Right renal pelvis (tissue), 4 donors: ENCODE measurements at regions not wholly inside any gene's neighbourhood (a gene's known extent, or its start where the extent isn't known, plus 50 kb on each side); places are given as distances from the start of the nearest gene placed in this dataset.
"Not testable (repeated sequence)": the region's sequence is repeated elsewhere in the genome, so short reads cannot be mapped to it uniquely, and the experiment has no call there.

ENCODE experiments used
- DNase-seq, 4 donors: peaks; one replicate each; pipeline ENCODE4 v3.0.0-alpha.2; 2013; ENCODE audit warnings: low read depth in 4 of 4, low spot score in 3 of 4, missing footprints in 1 of 4

GRCh38 chr4:77220828-77221613 lies 64.0 kb downstream of the CCNG2 start:
- peak in 3 of 4 donors; percentile 23 to 26 (median 23) for DNase-seq

DNA sequence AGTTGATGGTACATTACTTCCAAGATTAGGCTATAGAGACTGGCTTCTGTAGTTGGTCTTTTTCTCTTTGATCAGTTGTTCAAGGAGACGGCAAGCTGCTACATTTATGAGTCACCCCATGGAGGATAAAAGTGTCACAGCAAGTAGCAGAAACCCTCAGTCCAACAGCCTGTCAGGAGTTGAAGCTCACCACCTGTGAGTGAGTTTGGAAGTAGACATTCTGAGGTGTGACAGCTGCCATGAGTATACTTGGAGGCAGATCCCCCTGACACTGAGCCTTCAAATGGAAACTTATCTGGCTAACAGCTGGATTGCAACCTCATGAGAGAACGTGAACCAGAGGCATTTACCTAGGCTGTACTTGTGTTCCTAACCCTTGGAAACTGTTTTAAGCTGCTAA lies 68.0 kb downstream of the CCNG2 start:
- peak in 3 of 4 donors; percentile 16 to 29 (median 28) for DNase-seq

- DNase-seq: no peak
Measured at GRCh38 chr4:77226939-77227705, 70.1 kb downstream of the CCNG2 start.

DNA sequence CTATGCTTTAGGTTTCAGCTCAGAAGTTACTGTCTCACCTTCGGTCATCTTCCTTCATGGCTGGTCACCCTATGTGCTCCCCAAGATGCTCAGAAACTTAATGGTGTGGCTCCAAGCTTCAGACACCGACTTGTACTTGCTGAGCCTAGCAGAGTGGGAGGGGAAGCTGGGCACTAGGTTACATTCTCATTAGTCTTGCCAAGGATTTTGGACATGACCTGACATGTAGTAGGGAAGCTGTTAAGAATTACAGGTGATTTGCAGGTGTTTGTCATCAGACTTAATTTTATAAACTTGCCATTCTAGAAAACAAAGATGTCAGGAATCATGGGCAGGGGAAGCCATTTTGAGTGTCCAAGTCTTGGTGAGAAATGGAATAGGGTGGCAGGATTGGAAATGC lies 72.4 kb downstream of the CCNG2 start:
- no peak for DNase-seq

GRCh38 chr4:77232653-77233052 lies 75.6 kb downstream of the CCNG2 start:
- DNase-seq: no peak

DNA sequence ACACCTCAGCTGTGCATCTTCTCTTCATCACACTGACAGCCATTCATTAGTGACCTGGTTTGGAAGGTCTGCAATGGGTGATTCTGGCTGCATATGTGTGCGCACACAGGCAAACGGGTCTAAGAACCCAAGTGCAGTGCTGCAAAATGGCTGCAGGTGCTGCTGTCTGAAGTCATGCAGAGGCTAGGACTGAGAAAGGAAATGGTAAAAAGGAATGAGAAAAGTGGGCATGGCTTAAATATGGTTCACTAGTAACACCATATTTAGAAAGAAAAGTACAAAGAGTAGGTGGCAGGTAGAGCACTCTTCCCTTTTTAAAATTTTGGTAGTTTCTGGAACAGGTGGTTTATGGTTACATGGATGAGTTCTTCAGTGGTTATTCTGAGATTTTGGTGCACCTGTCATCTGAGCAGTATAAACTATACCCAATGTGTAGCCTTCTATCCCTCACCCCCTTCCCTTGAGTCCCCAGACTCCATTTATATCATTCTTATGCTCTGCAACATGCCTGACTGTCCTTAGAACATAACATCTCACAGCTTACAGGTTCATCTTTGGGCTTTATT lies 78.4 kb downstream of the CCNG2 start:
- DNase-seq: no peak

DNA sequence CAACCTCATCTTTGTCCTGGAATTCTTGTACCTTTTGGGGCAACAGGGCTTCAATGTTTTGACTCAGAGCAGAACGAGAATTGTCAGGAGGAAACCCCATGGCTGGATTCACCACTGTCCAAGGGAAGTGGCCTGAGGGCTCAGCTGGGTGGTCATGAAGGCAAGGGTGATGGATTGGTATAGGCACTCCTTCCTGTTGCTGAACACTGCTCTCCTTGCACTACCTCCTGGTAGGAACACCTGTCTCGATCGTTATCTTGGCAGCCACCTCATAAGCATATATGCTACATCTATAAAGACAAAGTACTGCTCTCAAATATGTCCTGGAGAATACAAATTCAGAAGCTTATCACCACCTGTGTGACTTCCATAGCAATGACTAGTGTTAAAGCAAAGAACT lies 79.8 kb downstream of the CCNG2 start:
- DNase-seq: no peak

DNA sequence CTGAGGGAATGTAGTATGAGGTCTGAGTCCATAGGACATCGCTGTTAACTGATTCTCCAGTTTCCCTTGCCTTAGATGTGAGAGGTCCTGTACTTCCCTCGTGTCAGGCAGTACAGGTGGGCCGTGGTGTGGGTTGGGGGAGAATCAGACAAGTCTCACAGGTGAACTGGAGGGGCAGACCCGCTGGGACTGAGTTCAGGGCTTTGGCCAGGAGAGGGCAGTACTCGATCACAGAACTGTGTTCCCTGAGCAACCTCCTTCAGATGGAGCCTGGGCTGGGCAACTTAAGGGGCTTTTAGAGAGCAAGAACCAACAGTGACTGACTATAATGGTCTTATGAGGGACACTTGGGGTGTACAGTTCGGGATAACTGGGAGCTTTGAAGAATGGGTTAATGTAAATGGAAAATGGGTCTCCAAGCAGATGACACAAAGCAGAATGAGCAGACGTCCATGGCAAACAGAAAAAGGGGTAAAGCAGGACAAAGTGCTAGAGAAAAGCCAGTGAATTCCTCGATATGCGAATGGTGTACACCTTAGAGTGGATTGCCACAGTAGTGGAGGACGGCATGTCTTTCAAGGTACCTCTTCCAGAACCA lies 83.6 kb downstream of the CCNG2 start:
- peak; percentile 34 to 49 (median 37) for DNase-seq

GRCh38 chr4:77248805-77249204 lies 91.8 kb downstream of the CCNG2 start:
- DNase-seq: no peak

GRCh38 chr4:77251751-77252150 lies 94.7 kb downstream of the CCNG2 start:
- DNase-seq: no peak

DNA sequence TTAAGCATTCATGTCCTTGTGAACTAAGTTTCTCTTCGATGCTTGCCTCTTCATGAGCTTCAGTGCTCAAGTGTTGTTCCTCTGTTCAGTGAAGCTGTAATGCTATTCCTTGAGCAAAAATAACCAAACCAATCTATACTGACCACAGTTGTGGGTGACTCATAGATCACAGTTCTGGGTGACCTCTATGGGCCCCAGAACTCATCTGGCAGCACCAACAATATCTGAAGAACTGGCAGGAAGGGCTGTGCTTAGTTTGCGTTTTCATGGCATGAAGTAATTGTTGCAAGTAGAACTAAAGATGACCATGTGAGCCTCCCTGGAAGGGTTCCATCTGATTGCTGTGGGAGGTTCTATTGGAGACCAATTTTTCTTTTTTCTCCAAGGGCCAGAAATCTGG lies 106.2 kb downstream of the CCNG2 start:
- DNase-seq: no peak

DNA sequence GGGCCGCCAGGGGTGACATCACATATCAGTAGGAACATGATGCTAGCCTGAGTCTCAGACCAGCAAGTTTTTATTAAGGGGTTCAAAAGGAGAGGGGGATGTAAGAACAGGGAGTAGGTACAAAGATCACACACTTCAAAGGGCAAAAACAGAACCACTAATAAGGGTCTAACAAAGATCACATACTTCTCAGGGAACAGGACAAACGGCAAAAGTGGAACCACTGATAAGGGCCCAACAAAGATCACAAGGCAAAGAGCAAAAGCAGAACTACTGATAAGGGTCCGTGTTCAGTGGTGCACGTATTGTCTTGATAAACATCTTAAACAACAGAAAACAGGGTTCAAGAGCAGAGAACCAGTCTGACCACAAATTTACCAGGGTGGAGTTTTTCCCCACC lies 107.0 kb downstream of the CCNG2 start:
- DNase-seq: not testable (repeated sequence)

DNA sequence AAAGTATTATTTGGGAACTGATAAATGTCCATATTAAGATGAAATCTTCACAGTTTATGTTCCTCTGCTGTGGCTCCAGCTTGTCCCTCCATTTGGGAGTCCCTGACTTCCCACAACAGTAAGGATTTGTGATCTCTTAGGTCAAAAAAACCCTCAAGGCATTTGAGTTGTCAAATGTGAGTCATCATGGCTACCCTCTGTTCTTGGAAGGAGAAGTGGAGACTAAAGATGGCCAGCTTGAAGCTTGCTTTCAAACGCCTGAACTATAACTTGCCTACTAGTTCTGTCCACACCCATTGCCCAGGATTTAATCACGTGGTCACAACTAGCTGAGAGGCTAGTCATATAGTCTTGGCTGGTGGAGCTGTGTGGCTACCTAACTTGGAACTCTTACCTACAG lies 107.8 kb downstream of the CCNG2 start:
- DNase-seq: no peak

- DNase-seq: no peak
Measured at GRCh38 chr4:77268108-77268507, 111.1 kb downstream of the CCNG2 start.

GRCh38 chr4:77269505-77269904 lies 112.5 kb downstream of the CCNG2 start:
- DNase-seq: no peak

DNA sequence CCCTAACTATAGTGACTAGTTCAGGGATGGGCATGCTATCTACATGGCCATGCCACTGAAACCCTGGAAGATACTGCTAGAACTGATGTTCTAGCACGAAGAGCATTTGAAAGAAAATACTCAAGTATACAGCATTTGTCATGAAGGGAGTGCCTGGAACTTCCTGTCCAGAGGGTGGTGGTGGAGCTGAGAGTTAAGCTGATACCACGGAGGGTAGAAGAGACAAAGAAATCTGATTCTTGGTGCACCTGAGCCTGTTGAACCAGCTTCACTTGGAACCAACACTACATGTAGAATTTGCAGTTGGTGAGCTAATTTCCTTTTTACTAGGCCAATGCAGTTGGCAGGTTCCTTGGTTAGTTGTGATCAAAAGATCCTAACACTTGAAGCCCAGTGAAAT lies 116.4 kb downstream of the CCNG2 start:
- no peak for DNase-seq

DNA sequence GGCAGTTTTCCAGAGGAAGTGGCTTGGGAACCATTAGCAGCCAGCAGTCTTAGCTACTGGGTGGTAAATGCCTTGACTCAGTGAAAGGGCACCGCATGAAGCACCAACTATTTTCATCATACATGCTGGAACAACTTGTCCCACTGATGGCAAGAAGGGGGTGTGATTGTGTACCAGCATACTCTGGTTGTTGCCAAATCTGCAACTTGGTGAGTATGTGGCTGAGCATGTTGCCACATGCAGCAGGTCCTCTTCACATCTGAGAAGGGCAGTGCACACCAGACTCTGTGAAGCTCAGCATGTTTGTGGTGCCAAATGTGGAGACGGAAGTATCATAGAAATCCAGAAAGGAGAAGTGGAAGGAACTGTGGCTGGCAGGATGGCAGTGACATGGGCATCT lies 122.1 kb downstream of the CCNG2 start:
- DNase-seq: not testable (repeated sequence)

DNA sequence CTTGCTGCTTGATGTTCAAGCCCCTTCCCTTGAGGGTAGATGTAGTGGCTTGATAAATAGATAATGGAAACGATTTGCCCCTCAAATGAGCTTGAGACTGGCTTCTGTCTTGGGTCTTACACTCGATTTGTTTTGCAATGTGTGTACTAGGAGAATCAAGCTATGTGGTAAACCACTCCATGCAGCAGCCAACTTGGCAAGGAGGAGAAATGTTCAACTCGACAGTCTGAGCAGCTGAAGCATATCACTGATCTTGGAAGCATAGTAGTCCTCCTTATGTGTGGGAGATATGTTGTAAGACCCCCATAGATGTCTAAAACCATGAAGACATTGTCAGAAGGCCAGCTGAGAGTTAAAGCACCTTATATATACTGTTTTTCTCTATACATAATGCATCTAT lies 125.3 kb downstream of the CCNG2 start:
- DNase-seq: no peak

DNA sequence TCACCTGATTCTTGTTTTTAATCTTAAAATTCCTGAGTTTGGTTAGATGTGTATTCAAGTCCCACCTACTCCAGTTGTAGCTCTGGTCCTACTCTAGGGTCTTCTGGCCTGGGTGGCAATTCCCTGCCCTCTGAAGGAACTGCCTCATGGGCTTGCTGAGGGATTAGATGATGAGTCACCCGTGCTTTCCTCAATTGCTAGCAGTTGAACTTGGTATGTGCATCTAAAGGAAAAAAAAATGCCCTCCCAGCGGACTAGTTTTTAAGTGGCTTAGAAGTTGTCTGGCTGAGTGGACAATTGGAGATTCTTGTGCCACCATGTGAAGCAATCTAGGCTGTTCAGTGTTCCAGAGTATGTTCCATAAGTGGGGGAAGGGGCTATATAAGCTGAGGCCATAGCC lies 127.0 kb downstream of the CCNG2 start:
- DNase-seq: no peak

DNA sequence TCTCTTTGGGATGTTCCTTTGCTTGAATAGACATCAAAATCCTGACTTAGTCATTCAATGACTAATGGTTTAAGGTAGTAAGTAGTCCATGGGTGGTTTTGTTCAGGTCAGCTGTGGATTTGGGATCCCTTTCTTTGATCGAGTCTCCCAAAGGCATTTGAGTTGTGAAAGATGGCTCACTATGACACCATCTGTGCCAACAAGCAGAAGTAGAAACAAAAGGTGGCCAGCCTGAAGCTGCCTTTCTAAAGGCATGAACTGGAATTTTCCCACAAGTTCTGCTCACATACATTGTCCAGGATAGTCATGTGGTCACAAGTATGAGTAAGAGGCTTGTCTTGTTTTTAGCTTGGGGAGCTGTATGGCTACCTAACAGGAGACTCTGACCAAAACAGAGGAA lies 129.9 kb downstream of the CCNG2 start:
- no peak for DNase-seq

GRCh38 chr4:77293426-77293825 lies 136.4 kb downstream of the CCNG2 start:
- DNase-seq: no peak
